Stimulated activated CD4-positive, alpha-beta T cell treated with anti-CD3 and anti-CD28 coated beads, Interleukin-12 subunit alpha, Interleukin-12 subunit beta, amount 100 ng/mL, for 24 hours (primary cell): ENCODE measurements at regions not wholly inside any gene's neighbourhood (a gene's known extent, or its start where the extent isn't known, plus 50 kb on each side); places are given as distances from the start of the nearest gene placed in this dataset.

Experiments
- DNase-seq, 2 experiments: peaks; one replicate each; pipeline ENCODE4 v3.0.0-alpha.2; 2020; ENCODE audit warnings: low read depth in 2 of 2

DNA sequence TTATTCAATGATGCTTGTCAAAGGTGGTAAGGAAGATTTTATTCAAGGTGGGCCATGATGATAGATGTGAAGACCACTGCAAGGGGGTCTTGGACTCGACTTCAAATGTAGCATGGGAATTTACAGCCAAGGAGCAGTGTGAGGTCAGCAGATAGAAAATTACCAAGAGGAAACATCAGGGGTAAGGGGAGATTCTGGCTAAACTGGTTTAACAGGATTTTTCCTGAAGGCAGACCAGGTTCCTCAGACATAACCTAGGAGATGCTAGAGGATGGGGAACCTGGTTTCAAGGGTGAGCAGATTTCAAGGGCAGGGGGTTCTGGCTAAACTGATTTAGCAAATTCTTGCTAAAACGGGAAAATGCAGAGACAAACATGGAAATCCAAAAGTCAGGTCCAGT is 464.9 kb downstream of the TAFA4 start:
- DNase-seq, result no peak

GRCh38 chr3:68458581-68458980 is 473.8 kb downstream of the TAFA4 start:
- DNase-seq, result no peak

DNA sequence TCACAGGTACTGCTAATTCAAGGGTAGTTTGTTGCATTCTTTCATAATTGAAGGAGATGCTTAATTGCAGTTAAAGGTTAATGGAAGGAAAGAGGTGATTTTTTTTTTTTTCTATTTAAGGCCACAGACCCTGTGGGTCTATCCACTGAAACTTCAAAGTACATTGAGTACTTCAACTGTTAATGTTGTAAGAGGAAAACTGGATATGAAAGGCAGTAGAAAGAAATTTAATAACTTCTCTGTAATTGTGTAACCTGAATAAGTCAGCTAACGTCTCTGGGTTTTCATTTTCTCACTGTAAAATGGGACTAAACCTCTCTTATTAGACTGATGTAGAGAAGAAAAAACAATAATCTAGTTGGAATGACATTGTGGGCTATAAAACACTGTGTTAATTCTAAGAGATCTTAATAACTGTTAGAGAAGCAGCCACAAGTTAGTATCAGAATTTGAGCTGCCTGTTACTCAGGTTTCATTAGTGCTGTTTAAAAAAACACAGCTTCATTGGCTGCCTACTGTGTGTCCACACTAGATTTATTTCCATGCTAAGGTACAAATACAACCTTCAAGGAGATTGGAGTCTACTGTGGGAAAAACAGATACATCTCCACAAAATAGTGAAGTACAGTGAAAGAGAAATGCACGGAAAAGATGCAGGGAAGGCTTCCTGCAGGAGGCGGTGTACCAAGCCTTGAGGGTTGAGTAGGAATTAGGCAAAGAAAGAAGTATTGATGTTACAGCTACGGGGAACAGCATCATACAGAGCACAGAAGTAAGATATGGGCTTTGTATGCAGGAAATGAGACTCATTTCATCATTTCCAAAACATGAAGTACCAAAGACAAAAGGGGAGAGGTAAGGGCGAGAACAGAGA is 483.6 kb downstream of the TAFA4 start:
- DNase-seq, result no peak

DNA sequence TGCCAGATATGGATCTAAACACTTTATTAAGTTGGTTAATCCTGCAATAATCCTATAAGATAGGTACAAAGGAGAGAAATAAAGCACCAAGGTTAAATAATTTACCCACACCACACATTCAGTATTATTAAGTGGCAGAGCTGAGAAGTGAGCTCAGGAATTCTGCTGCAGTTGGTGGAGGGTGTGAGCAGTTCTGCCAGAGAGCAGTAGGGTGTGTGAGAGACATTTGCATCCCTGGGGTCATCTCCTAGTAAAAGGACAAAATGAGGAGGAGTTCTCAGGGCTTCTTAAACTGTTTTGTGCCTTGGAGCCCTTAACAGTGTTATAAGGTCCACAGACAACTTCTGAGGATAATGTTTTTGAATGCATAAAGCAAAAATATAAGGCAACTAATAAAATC is 484.5 kb downstream of the TAFA4 start:
- no peak for DNase-seq

DNA sequence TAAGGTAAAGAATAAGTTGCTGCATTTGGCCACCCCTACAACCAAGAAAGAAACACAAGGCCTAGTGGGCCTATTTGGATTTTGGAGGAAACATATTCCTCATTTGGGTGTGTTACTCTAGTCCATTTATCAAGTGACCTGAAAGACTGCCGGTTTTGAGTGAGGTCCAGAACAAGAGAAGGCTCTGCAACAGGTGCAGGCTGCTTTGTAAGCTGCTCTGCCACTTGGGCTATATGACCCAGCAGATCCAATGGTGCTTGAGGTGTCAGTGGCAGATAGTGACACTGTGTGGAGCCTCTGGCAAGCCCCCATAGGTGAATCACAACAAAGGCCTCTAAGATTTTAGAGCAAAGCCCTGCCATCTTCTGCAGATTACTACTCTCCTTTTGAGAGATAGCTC is 491.3 kb downstream of the TAFA4 start:
- DNase-seq, result no peak

DNA sequence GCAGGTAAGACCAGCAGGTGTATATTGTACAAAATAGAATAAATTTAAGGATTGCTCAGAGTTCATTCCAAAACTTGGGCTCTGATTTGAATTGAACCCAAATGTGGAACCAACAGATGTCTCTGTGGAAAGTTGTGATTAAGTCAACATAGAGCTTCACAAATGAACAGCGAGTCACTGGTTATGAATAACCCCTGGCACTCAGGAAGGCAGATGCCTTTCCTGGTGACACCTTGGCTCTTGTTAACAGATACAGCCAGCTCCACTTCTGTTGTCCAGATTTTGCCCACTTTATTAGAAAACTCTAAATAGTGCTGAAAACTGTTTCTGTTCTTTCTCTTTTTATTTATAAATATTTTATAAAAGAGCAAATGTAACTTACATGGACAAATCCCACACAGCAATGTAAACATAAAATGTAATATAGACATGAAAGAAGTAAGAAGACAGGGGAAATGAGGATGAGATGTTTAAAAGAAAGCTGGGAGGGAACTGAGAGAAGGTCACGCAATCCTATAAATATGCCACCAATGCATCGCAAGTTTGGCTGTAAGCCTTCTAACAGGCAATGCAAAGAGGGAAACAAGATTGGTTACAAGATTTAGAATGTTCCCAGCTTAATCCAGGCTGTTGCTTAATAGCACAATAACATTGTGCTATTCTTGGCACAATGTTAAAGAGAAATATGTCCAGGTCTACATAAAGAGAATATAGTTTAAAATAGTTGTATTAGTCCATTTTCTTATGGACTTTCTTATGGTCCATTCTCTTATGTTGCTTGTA is 495.5 kb downstream of the TAFA4 start:
- DNase-seq, result no peak

DNA sequence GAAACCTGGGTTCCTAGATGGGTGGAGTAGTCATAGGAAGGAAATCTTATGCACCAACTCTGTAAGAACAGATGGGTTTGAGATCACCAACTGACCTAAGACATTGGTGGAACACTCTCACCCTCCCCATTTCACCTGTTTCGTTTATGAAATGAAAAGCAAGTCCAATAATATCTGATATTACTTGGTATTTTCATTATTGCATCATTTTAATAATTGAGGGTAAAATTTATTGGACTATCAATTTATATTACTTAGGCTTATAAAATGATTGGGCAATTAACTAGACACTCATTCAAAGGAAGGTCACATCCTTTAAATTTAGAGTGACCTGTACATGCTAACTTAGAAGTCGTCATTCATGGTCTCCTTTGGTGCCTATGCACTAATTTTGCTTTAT is 503.9 kb downstream of the TAFA4 start:
- no peak for DNase-seq

GRCh38 chr3:68424796-68425460 is 507.4 kb downstream of the TAFA4 start:
- DNase-seq, result no peak

- DNase-seq, result no peak
These were observed 523.7 kb downstream of the TAFA4 start for GRCh38 chr3:68408626-68409025.

- DNase-seq, result no peak
These were observed 528.6 kb downstream of the TAFA4 start for GRCh38 chr3:68403741-68404140.

DNA sequence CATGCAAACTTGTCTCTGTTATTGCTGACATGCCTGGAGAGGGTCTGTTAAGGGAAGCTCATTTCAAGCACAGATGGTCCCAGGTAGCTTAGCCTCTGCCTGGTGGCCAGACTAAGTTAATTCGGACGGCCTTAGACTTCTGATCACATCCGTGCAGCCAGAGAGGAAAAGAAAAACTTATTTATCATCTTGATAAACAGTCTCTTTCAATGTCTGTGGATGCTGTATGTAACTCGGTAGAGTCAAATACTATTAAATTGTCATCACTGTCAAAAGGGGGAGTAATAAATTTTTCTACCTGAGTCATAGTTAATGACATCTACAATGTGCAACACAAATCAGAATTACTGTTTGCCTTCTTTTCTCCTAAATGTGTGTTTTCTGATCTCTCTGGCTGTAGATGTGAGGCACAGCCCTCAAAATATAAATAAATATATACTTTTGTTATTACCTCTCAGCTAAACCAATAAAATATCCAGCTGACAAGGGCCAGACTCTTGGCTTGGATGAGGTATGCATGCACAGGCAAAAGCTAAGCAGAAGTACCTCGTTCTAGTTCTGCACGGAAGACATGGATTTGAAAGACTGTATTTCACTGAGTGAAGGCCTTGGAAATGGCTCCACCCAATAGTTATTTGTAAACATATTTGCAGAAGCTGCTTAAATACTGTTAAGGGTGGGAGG is 530.0 kb downstream of the TAFA4 start:
- no peak for DNase-seq

DNA sequence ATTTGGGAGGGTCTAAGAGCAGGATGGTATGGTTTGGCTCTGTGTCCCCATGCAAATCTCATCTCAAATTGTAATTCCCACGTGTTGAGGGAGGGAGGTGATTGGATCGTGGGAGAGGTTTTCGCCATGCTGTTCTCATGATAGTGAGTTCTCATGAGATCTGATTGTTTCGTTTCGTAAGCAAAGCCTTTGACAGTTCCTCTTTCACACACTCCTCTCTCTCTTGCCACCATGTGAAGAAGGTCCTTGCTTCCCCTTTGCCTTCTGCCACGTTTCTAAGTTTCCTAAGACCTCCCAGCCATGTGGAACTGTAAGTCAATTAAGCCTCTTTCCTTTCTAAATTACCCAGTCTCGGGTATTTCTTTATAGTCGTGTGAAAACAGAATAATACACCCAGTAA is 553.7 kb downstream of the TAFA4 start:
- DNase-seq, result no peak

DNA sequence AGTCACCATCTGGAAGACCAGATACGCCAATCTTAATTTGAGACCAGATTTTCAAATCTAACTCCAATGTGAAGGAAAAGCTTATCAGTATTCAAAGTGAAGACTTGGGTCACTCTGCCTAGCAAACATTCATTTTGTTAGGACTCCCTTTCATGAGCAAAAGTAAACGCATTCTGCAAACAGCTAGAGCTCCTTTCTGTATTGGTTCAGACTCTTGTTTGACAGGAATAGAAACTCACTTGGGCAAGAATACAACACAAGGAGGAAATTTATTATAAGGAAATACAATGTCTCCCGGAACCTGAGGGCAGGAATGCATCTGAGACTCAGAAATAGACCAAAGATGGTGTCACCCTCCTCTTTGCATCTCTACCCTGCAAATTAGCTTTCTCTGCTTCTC is 558.6 kb downstream of the TAFA4 start:
- DNase-seq, result no peak

DNA sequence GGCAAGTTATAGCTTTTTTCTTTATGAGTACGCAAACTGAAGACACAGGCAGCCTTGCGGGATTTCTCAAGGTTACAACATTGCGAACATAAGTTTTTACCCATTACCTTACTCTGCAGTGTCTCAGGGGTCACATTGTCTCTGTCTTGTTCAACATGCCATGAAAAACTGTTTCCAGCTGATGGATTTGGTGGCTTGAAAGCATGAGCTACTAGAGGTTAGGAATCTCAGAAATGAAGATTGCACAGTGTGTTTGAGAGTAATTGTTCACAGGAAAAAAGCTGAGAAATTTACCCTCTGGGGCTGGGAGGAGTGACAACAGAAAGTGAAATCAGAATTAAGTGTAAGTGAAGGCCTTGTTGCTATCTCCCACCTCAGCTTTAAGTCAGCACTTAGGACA is 568.6 kb downstream of the TAFA4 start:
- no peak for DNase-seq

DNA sequence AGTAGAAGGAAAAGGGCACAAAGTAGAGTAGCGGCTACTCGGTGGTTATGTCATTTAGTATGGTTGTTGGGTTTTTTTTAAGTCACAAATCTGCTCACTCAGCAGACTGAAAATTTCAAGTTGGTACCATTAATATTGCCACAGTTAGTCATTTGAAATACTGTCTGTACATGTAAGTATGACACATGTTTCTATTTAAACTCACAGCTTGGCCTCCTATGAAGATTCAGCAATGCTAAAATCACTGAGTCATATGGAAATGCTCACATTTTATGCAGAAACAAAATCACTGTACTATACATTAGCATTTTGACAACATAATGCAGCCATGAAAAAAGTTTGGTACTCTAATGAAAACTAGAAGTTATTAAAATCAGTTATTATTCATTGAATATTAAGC is 571.9 kb downstream of the TAFA4 start:
- DNase-seq, result no peak

GRCh38 chr3:68345781-68346180 is 586.6 kb downstream of the TAFA4 start:
- DNase-seq, result no peak

- no peak for DNase-seq
These were observed 589.9 kb downstream of the TAFA4 start for GRCh38 chr3:68342426-68342825.

DNA sequence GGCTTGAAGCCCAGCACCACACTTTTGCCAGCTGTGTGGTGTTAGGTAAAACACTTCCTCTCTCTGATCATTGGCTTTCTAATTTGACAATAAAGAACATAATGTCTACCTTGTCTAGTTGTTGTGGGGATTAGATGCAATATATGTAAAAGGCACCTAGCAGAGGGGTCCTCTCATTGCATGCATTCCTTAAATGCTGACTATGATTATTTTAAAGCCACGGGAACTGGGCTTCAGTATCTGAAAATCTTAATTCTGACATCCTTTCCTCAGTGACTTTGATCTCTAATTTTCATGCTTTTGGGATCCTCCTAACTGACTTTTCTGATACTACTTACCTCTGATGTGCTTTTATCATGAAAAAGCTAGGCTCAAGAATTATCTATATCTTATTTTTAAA is 596.3 kb downstream of the TAFA4 start:
- no peak for DNase-seq

DNA sequence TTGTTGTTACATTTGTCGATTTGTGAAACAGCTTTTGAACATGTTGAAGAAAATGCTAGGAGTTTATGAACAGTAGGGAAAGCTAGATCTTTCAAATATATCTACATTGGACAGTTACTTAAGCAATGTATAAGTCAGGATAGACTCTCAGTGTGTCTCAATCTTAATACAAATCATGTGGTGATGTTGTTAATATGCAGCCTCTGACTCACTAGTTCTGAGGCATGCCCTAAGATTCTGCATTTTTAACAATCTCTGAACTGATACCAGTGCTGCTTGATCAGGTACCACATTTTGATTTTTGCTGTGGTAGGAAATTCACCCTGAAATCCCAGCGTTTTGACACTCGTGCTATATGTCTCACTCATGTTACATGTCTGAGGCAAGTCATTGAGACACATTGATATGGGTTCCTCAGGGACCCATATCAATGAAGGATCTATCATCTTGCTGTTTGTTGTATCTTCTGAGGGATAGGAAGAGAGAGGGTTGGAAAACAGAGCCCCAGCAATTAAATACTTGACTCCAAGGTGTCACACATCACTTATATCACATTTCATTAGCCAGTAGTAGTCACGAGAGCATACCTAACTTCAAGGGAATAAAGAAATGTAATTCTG is 597.9 kb downstream of the TAFA4 start:
- DNase-seq, result no peak

GRCh38 chr3:68328049-68328448 is 604.3 kb downstream of the TAFA4 start:
- no peak for DNase-seq

DNA sequence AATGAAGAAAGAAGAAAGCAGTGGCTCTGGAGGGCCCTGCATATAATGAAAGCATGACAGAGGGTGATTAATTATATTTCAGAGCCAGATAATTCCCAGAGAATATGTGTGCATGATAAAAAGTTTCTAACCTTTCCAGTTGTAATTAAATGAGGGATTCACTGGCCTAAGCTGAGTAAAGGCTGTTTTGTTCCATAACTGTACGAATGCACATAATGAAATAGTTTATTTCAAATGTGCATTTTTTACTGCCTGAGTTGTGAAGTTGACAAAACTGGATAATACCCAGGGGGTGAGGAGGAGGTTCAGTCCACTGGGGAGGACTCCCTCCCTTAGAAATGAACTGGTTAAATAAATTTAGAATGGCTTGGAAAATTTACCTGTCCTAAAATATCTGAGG is 616.4 kb downstream of the TAFA4 start:
- no peak for DNase-seq

DNA sequence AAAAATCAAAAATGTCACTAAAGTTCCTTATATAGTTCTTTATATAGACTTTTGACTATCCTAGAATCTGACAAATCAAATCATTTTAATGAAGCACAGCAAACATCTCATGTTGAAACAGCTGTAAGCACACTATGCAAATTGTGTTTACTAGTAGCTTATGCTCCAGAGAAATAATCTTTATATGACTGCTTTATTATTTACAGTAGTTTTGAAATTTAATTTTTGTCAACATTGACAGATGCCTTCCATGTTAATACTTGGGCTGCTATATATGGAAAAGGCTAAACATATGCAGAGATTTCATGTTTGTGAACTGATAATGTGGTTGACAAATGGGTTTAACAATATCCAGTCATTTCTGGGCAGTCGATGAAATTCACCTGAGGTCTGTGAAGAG is 616.8 kb downstream of the TAFA4 start:
- DNase-seq, result no peak
